CD4-positive, alpha-beta memory T cell (primary cell): ENCODE measurements at regions not wholly inside any gene's neighbourhood (a gene's known extent, or its start where the extent isn't known, plus 50 kb on each side); places are given as distances from the start of the nearest gene placed in this dataset.

Source experiments
- CTCF ChIA-PET: fragments of 350-600 bp; sonication (Branson Sonifier 250); formaldehyde crosslinking; loops from one replicate; lab custom pipeline; 2021; ENCODE audit warnings: inconsistent platforms; ENCODE audit not compliant: partially characterized antibody; lab: Charles Lee
- POLR2A ChIA-PET: fragments of 350-600 bp; sonication (Branson Sonifier 250); formaldehyde crosslinking; loops from one replicate; lab custom pipeline; 2021; ENCODE audit not compliant: partially characterized antibody; lab: Charles Lee
- DNase-seq, 5 donors: peaks; one replicate each; pipeline versions ENCODE4 v3.0.0 to v3.0.0-alpha.2; 2020 to 2022; ENCODE audit warnings: mixed read lengths in 1 of 5
- H3K27ac ChIP-seq: one replicate; pipeline ENCODE4 v1.7.0; 2013; ENCODE audit warnings: low read depth, low read length
- H3K27me3 ChIP-seq: 2 replicates; pipeline ENCODE4 v1.7.0; 2013; ENCODE audit warnings: mild to moderate bottlenecking, low read length, moderate library complexity; ENCODE audit not compliant: insufficient read depth
- H3K36me3 ChIP-seq: 2 replicates; pipeline ENCODE4 v1.7.0; 2013; ENCODE audit warnings: mild to moderate bottlenecking, low read length, moderate library complexity; ENCODE audit not compliant: insufficient read depth
- H3K4me1 ChIP-seq: 2 replicates; pipeline ENCODE4 v1.7.0; 2013; ENCODE audit warnings: mild to moderate bottlenecking, low read length, moderate library complexity; ENCODE audit not compliant: insufficient read depth
- H3K4me3 ChIP-seq, 2 donors: one replicate each; pipeline ENCODE4 v1.7.0; 2013; ENCODE audit warnings: low read length in 2 of 2, mild to moderate bottlenecking in 1 of 2
- H3K9me3 ChIP-seq, 2 donors: one replicate each; pipeline ENCODE4 v1.7.0; 2013; ENCODE audit warnings: low read length in 2 of 2, control low read depth in 1 of 2; ENCODE audit not compliant: control insufficient read depth in 1 of 2
- H3K27ac Mint-ChIP-seq, 7 donors: one replicate each; pipeline ENCODE4 v1.8.0; 2020 to 2021; ENCODE audit warnings: mixed read lengths in 7 of 7, mild to moderate bottlenecking in 6 of 7, inconsistent platforms in 3 of 7, moderate library complexity in 3 of 7
- H3K27me3 Mint-ChIP-seq, 2 donors: one replicate each; pipeline ENCODE4 v1.8.0; 2020 to 2021; ENCODE audit warnings: mixed read lengths in 2 of 2
- H3K36me3 Mint-ChIP-seq, 2 donors: one replicate each; pipeline ENCODE4 v1.8.0; 2020 to 2021; ENCODE audit warnings: mixed read lengths in 2 of 2, inconsistent platforms in 1 of 2, mild to moderate bottlenecking in 1 of 2
- H3K4me1 Mint-ChIP-seq, 4 donors: one replicate each; pipeline ENCODE4 v1.8.0; 2020 to 2021; ENCODE audit warnings: mixed read lengths in 4 of 4, mild to moderate bottlenecking in 1 of 4
- H3K4me3 Mint-ChIP-seq, 8 donors: one replicate each; pipeline ENCODE4 v1.8.0; 2020 to 2021; ENCODE audit warnings: mixed read lengths in 8 of 8, mild to moderate bottlenecking in 7 of 8, moderate library complexity in 6 of 8, inconsistent platforms in 3 of 8
- H3K9me3 Mint-ChIP-seq, 8 donors: one replicate each; pipeline ENCODE4 v1.8.0; 2020 to 2021; ENCODE audit warnings: mixed read lengths in 8 of 8, mild to moderate bottlenecking in 5 of 8, inconsistent platforms in 3 of 8, moderate library complexity in 1 of 8
- intact Hi-C: fragments of 100-400 bp; cut with micrococcal nuclease; formaldehyde crosslinking; loops from one replicate; pipeline ENCODE4 v1.15.1; 2023

DNA sequence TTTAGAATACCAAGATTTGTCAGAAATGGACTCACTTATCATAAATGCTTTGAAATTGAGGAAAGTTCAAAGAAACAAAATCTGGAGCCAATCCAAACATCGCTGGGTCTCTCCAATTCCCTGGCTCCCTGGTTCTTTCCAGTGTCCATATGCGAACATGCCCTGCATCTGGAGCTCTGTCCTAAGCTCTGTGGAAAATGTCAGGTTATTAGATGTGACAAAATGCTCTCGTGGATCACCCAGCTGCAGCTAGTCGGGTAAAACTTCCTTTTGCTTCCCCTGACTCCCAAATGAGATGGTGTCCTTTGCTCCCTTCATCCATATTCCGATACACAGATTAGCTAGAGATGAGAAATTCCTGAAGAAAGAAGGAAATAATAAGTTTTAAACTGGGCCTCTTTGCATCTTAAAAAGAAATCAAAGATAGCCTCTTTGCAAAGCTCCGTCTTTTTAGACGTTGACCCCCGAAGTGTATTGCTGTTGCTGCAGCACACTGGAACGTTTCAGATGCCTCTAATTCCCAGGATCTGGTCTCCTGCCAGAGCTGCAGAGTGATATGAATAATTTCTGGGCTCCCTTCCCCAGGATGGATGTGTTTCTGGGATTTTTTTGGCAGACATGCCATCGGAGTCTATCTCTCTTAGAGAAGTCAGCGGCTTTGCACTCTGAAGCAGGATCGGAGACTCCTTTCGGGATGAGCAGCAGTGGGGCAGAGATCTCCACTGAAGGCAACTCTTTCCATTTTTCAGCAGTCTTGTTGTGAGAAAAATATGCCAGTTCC, 102.9 kb downstream of the TEX26 start:
- Mint-ChIP-seq H3K9me3 (no peaks in the 10 kb centered on the region), H3K4me3 (no peak overlapping the region), H3K27ac (no peak overlapping the region), H3K36me3 (no peaks in the 10 kb centered on the region), H3K27me3 (peaks cover 0 to 5% of the 10 kb centered on the region in 2 donors), H3K4me1 (peaks cover 16 to 30% (median 20%) of the 10 kb centered on the region in 4 donors)
- H3K27ac ChIP-seq = no peak overlapping the region
- H3K36me3 ChIP-seq = no peaks in the 10 kb centered on the region
- POLR2A ChIA-PET = no interaction called here
- H3K4me3 ChIP-seq = no peak overlapping the region
- no peaks in the 10 kb centered on the region for H3K9me3 ChIP-seq
- intact Hi-C loops = no loop called here
- CTCF ChIA-PET = interaction anchor here (10.1 kb wide), 1 partner anchor 11 kb away, joined by 63 read pairs; no protein-coding TSS in a partner anchor
- H3K27me3 ChIP-seq = no peaks in the 10 kb centered on the region
- DNase-seq = no peak
- H3K4me1 ChIP-seq = peaks cover 16% of the 10 kb centered on the region

- H3K27ac ChIP-seq = no peak overlapping the region
- H3K4me3 ChIP-seq = no peak overlapping the region
- H3K4me3 Mint-ChIP-seq = no peak overlapping the region
- H3K27me3 Mint-ChIP-seq = peaks cover 0 to 6% of the 10 kb centered on the region in 2 donors
- peaks cover 0 to 3% (median 0%) of the 10 kb centered on the region in 4 donors for H3K4me1 Mint-ChIP-seq
- no peaks in the 10 kb centered on the region for H3K4me1 ChIP-seq
- no peaks in the 10 kb centered on the region for H3K9me3 Mint-ChIP-seq
- no peaks in the 10 kb centered on the region for H3K27me3 ChIP-seq
- DNase-seq = no peak
- H3K36me3 ChIP-seq = no peaks in the 10 kb centered on the region
- H3K9me3 ChIP-seq = no peaks in the 10 kb centered on the region
- no peaks in the 10 kb centered on the region for H3K36me3 Mint-ChIP-seq
- no peak overlapping the region for H3K27ac Mint-ChIP-seq
- CTCF ChIA-PET = interaction anchor here (10.1 kb wide), 1 partner anchor 14 kb away, joined by 63 read pairs; no protein-coding TSS in a partner anchor
- intact Hi-C loops = no loop called here
- POLR2A ChIA-PET = no interaction called here
Observed at GRCh38 chr13:31032528-31033113, 100.2 kb downstream of the TEX26 start.

DNA sequence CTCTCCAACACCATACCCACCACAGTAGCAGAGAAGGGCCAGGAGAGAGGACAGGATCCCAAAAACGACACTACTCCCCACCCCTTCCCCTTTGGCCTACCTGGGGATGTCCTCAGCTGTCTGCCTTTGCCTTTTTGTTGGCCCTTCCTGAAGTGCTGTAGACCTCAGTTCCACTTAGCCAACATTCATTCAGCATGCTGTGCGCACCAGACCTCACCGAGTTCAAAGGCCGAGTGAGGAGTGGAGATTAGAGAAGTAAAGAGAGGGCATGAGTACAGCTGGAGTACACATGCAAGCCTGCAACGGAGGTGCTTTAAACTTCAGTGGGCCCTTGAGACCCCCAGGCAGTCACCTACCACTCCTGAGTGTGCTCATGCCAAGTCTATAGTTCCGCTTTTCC, 99.0 kb downstream of the TEX26 start:
- Mint-ChIP-seq H3K27ac (no peak overlapping the region), H3K4me3 (no peak overlapping the region), H3K4me1 (no peaks in the 10 kb centered on the region), H3K36me3 (no peaks in the 10 kb centered on the region), H3K9me3 (no peaks in the 10 kb centered on the region), H3K27me3 (peaks cover 0 to 6% of the 10 kb centered on the region in 2 donors)
- no peak overlapping the region for H3K4me3 ChIP-seq
- H3K9me3 ChIP-seq = no peaks in the 10 kb centered on the region
- no peak overlapping the region for H3K27ac ChIP-seq
- H3K27me3 ChIP-seq = no peaks in the 10 kb centered on the region
- POLR2A ChIA-PET = no interaction called here
- H3K4me1 ChIP-seq = no peaks in the 10 kb centered on the region
- no peak for DNase-seq
- CTCF ChIA-PET = interaction anchor here (2.1 to 10.1 kb wide), 2 partner anchors 15 to 52 kb away, joined by 4 to 63 read pairs; no protein-coding TSS in a partner anchor
- no peaks in the 10 kb centered on the region for H3K36me3 ChIP-seq
- intact Hi-C loops = no loop called here

DNA sequence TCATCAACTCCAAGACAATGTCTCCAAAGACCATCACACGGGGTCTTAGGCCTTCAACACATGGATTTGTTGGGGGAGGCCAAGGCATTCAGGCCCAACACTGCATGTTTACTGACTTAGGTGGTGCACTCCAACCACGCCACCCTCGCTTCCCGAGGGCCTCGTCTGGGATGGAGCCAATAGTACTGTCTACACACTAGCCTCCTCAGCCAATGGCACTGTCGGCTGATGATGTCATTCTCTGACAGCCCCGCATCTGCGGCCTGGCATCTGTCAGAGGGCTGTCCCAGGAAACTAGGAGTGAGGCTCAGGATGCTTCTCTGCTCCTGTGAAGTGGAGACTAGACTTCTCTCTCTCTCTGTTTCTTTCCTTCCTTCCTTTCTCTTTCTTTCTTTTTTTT, 96.6 kb downstream of the TEX26 start:
- no peak overlapping the region for H3K4me3 ChIP-seq
- CTCF ChIA-PET = interaction anchor here (10.1 kb wide), 1 partner anchor 18 kb away, joined by 63 read pairs; no protein-coding TSS in a partner anchor
- no peaks in the 10 kb centered on the region for H3K4me1 Mint-ChIP-seq

GRCh38 chr13:31027136-31027535, 94.7 kb downstream of the TEX26 start:
- no peaks in the 10 kb centered on the region for H3K4me1 Mint-ChIP-seq

More for the DNA sequence above, 96.6 kb downstream of the TEX26 start:
- Histone ChIP-seq H3K9me3 (no peaks in the 10 kb centered on the region), H3K27me3 (no peaks in the 10 kb centered on the region), H3K4me1 (no peaks in the 10 kb centered on the region), H3K27ac (no peak overlapping the region), H3K36me3 (no peaks in the 10 kb centered on the region)
- POLR2A ChIA-PET = no interaction called here
- H3K27ac Mint-ChIP-seq = no peak overlapping the region
- no peak for DNase-seq
- H3K9me3 Mint-ChIP-seq = no peaks in the 10 kb centered on the region
- H3K27me3 Mint-ChIP-seq = peaks cover 0 to 3% of the 10 kb centered on the region in 2 donors
- intact Hi-C loops = no loop called here
- no peaks in the 10 kb centered on the region for H3K36me3 Mint-ChIP-seq
- H3K4me3 Mint-ChIP-seq = no peak overlapping the region

More at GRCh38 chr13:31027136-31027535, 94.7 kb downstream of the TEX26 start:
- H3K4me1 ChIP-seq = no peaks in the 10 kb centered on the region
- Mint-ChIP-seq H3K9me3 (no peaks in the 10 kb centered on the region), H3K27me3 (peaks cover 1% of the 10 kb centered on the region in 2 donors), H3K27ac (no peak overlapping the region), H3K4me3 (no peak overlapping the region), H3K36me3 (no peaks in the 10 kb centered on the region)
- no peak overlapping the region for H3K4me3 ChIP-seq
- ChIA-PET POLR2A (no interaction called here), CTCF (interaction anchor here (1.2 kb wide), 1 partner anchor 13 kb away, joined by 3 read pairs; no protein-coding TSS in a partner anchor)
- DNase-seq = no peak
- intact Hi-C loops = no loop called here
- H3K27me3 ChIP-seq = no peaks in the 10 kb centered on the region
- H3K36me3 ChIP-seq = no peaks in the 10 kb centered on the region
- no peaks in the 10 kb centered on the region for H3K9me3 ChIP-seq
- H3K27ac ChIP-seq = no peak overlapping the region
